PFSK-1 (cell line): ENCODE measurements at regions not wholly inside any gene's neighbourhood (a gene's known extent, or its start where the extent isn't known, plus 50 kb on each side); places are given as distances from the start of the nearest gene placed in this dataset.

Experiments
- POLR2AphosphoS5 ChIP-seq: IDR thresholded peaks from 2 replicates; pipeline ENCODE4 v1.6.1; 2012; ENCODE audit warnings: low read depth, mild to moderate bottlenecking, control low read depth, low read length, moderate library complexity
- SIN3A ChIP-seq: IDR thresholded peaks from 2 replicates; pipeline ENCODE4 v1.6.1; 2012; ENCODE audit warnings: mild to moderate bottlenecking, low read length, moderate library complexity, borderline replicate concordance; ENCODE audit not compliant: insufficient read depth
- TAF1 ChIP-seq: IDR thresholded peaks from 2 replicates; pipeline ENCODE4 v1.6.1; 2012; ENCODE audit warnings: low read length, control low read depth, borderline replicate concordance; ENCODE audit not compliant: insufficient read depth
- TF ChIP-seq, protein P1 (sequence below), 2 experiments: IDR thresholded peaks; 2 replicates each; pipeline versions ENCODE4 v1.6.1 to v1.8.0; 2011 to 2012; ENCODE audit warnings: low read depth in 2 of 2, low read length in 2 of 2, control low read depth in 1 of 2, inconsistent platforms in 1 of 2, mild to moderate bottlenecking in 1 of 2, moderate library complexity in 1 of 2; ENCODE audit not compliant: insufficient read depth in 1 of 2

GRCh38 chr2:238712011-238712410 is 135.9 kb upstream of the TWIST2 start:
- TF ChIP-seq, protein P1, sequence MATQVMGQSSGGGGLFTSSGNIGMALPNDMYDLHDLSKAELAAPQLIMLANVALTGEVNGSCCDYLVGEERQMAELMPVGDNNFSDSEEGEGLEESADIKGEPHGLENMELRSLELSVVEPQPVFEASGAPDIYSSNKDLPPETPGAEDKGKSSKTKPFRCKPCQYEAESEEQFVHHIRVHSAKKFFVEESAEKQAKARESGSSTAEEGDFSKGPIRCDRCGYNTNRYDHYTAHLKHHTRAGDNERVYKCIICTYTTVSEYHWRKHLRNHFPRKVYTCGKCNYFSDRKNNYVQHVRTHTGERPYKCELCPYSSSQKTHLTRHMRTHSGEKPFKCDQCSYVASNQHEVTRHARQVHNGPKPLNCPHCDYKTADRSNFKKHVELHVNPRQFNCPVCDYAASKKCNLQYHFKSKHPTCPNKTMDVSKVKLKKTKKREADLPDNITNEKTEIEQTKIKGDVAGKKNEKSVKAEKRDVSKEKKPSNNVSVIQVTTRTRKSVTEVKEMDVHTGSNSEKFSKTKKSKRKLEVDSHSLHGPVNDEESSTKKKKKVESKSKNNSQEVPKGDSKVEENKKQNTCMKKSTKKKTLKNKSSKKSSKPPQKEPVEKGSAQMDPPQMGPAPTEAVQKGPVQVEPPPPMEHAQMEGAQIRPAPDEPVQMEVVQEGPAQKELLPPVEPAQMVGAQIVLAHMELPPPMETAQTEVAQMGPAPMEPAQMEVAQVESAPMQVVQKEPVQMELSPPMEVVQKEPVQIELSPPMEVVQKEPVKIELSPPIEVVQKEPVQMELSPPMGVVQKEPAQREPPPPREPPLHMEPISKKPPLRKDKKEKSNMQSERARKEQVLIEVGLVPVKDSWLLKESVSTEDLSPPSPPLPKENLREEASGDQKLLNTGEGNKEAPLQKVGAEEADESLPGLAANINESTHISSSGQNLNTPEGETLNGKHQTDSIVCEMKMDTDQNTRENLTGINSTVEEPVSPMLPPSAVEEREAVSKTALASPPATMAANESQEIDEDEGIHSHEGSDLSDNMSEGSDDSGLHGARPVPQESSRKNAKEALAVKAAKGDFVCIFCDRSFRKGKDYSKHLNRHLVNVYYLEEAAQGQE (IDR thresholded peaks at IDR 0.05; ENCODE audit: insufficient read depth in 1 of 2, low read depth in 2 of 2, low read length in 2 of 2), result no peak
- TF ChIP-seq TAF1 (no peak), SIN3A (no peak), POLR2AphosphoS5 (no peak)
